Hematopoietic multipotent progenitor cell (in vitro differentiated cells): ENCODE measurements at regions not wholly inside any gene's neighbourhood (a gene's known extent, or its start where the extent isn't known, plus 50 kb on each side); places are given as distances from the start of the nearest gene placed in this dataset.
"Not testable (repeated sequence)": the region's sequence is repeated elsewhere in the genome, so short reads cannot be mapped to it uniquely, and the experiment has no call there.

Experiments
- DNase-seq, 3 donors: peaks; one replicate each; pipeline ENCODE4 v3.0.0-alpha.2; 2011 to 2015; ENCODE audit warnings: low read depth in 2 of 3, low spot score in 2 of 3

- no peak for DNase-seq
Observed at GRCh38 chr20:50434653-50435396, 75.4 kb upstream of the PTPN1 start.

- DNase-seq, result no peak
Observed at GRCh38 chr20:50435397-50436051, 74.7 kb upstream of the PTPN1 start.

GRCh38 chr20:50436052-50436656, 74.0 kb upstream of the PTPN1 start:
- no peak for DNase-seq

GRCh38 chr20:50436696-50437095, 73.5 kb upstream of the PTPN1 start:
- DNase-seq, result no peak

GRCh38 chr20:50438986-50439407, 71.2 kb upstream of the PTPN1 start:
- DNase-seq, result no peak

GRCh38 chr20:50439539-50440453, 70.4 kb upstream of the PTPN1 start:
- DNase-seq, result no peak

GRCh38 chr20:50442512-50442911, 67.7 kb upstream of the PTPN1 start:
- DNase-seq, result no peak

- DNase-seq, result no peak
Observed at GRCh38 chr20:50445354-50446151, 64.6 kb upstream of the PTPN1 start.

- no peak for DNase-seq
Observed at GRCh38 chr20:50446351-50447101, 63.7 kb upstream of the PTPN1 start.

GRCh38 chr20:50447102-50447804, 62.9 kb upstream of the PTPN1 start:
- DNase-seq, result no peak

GRCh38 chr20:50447817-50448216, 62.4 kb upstream of the PTPN1 start:
- no peak for DNase-seq

- DNase-seq, result not testable (repeated sequence)
Observed at GRCh38 chr20:50448625-50449403, 61.4 kb upstream of the PTPN1 start.

- no peak for DNase-seq
Observed at GRCh38 chr20:50449738-50450492, 60.3 kb upstream of the PTPN1 start.

GRCh38 chr20:50450493-50450826, 59.7 kb upstream of the PTPN1 start:
- DNase-seq, result no peak

- peak in 2 of 3 donors; percentile 60 to 82 for DNase-seq
Observed at GRCh38 chr20:50450881-50451752, 59.1 kb upstream of the PTPN1 start.

- DNase-seq, result not testable (repeated sequence)
Observed at GRCh38 chr20:50451792-50452425, 58.3 kb upstream of the PTPN1 start.
